Stimulated activated CD4-positive, alpha-beta T cell treated with anti-CD3 and anti-CD28 coated beads, Interleukin-2, amount 100 ng/mL, for 48 hours (primary cell): ENCODE measurements at regions not wholly inside any gene's neighbourhood (a gene's known extent, or its start where the extent isn't known, plus 50 kb on each side); places are given as distances from the start of the nearest gene placed in this dataset.

Source experiments
- DNase-seq, 2 donors: peaks; one replicate each; pipeline ENCODE4 v3.0.0-alpha.2; 2020

GRCh38 chr18:71189581-71189980 lies 900.7 kb downstream of the SOCS6 start:
- DNase-seq = no peak

DNA sequence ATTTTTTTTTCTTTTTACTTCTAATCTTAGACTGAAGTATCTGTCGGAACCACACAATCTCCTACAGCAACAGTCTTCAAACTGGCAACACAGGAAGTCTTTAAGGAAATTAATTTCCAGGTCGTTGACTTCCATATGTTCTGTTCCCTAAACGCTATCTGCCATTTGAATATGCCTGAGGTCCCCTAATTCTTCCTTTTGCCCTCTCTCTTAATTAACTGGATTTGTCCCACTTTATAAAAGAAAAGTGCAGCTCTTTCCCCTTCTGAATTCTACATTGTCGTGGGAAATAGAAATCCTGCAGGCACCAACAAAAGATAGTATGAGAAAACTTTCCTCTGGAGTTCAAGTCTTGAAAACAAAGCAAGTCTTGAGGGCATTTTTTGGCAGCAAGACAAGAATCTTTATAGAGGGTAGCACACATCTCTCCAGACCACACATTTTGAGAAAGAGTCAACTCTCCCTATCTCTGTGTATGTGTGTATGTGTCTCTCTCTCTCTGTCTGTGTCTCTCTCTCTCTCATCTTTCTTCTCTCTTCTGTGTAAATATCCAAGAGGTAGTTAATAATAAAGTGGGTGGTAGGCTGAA lies 879.8 kb downstream of the SOCS6 start:
- no peak for DNase-seq

GRCh38 chr18:71136487-71136886 lies 847.6 kb downstream of the SOCS6 start:
- DNase-seq = no peak

- DNase-seq = no peak
These were observed 845.3 kb downstream of the SOCS6 start for GRCh38 chr18:71134122-71134521.

DNA sequence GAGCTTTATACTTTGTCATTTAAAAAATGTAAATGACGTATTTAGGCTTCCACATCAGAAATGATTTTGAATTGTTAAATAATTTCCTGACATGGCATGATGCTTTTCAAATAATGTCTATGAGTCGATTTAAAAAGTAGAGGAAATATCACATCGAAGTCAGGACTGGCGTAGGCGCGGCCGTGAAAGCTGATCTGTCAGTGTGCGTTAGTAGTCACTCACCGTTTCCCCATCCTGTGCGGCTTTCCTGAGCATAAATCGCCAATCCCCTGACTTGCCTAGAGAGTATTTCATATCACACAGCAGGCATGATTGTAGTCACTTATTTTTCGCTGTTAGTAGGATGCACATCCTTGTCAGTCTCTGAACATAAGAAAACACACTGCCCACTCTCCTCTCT lies 843.1 kb downstream of the SOCS6 start:
- no peak for DNase-seq

GRCh38 chr18:71130351-71130750 lies 841.5 kb downstream of the SOCS6 start:
- DNase-seq = no peak

- no peak for DNase-seq
These were observed 836.7 kb downstream of the SOCS6 start for GRCh38 chr18:71125581-71125980.

GRCh38 chr18:71116535-71116934 lies 827.7 kb downstream of the SOCS6 start:
- DNase-seq = no peak

DNA sequence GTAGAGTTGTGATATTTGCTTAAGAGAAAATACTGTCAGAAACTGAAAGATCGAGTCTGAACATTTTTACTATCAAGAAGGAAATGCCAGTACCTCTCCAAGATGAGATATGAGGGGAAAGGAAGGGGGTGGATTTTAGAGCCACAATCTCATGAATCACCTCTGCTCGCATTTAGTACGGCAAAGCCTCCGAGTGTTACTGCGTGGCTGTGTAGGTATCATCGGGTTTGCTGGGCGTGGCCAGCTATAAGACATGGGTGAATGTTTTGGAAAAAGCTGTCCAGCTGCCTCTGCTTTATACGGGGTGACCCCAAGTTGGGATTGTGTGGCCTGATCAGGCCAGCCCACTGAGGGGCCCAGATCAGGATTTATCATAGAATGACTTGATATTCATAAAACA lies 826.4 kb downstream of the SOCS6 start:
- DNase-seq = no peak

DNA sequence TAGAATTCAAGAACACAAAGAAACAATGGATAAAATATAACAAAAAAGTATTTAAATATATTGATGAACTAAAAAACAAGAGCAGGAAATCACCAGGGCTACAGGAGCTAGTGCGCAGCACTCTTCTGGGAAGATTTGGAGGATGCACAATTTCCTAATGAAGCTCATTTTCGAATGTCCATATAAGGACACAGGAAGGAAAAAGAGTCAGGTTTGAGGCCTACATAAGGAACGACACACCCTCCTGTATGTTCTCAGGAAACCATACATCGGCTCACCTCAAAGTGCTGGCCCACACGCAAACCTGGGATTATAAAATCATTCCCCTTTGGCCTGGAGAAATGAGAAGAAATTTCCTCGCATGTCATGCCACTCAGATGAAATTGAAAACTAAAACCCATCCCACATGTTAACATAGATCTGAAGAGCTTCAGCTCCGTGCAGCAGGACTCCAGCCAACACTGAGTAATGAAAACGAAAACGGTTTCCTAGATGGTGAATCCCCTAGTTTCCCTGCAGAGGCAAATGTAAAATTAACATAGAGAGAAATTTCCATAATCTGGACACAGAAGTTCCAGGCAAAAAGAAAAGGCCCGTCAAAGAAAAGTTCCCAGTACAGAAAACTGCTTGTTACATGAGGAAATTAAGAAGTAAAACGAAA lies 825.8 kb downstream of the SOCS6 start:
- no peak for DNase-seq

- DNase-seq = no peak
These were observed 818.4 kb downstream of the SOCS6 start for GRCh38 chr18:71107244-71107643.

DNA sequence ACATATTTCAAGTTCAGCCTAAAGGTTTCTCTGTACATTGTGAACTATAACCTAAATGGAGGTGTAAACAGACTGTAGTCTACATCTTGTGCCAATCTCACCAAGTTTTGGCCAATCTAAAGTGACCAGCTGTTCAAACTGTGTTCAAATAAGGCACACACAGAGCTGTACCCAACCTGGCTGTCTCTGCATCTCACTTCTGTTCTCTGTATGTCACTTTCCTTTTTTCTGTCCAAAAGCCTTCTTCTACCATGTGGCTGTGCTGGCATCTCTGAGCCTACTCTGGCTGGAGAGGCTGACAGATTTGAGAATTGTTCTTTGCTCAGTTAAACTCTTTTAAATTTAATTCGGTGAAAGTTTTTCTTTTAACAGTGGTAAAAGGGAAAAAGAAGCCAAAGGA lies 817.9 kb downstream of the SOCS6 start:
- no peak for DNase-seq

DNA sequence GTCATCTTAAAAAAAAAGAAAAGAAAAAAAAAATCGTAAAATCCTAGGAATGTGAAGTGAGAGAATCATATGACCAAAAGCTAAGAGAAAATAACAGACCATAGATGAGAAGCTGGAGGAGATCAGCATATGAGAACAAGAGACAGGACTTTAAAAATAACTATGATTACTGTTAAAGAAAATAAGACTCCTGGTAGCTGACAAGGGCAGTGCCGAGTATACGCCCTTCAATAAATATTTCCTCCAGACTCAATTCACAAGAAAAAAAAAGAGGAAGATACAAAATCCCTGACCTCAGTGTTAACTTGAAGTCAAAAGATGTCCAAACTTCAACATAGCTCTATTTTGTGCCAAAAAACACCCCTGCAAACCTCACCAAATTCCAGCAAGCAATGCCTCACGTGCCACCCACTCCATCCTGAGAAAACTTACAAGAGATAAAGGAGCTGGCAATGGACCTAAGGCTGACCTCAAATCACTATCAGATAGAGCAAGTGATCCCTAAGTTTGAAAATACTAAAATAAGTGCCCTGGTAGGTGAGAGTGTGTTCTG lies 817.2 kb downstream of the SOCS6 start:
- no peak for DNase-seq

DNA sequence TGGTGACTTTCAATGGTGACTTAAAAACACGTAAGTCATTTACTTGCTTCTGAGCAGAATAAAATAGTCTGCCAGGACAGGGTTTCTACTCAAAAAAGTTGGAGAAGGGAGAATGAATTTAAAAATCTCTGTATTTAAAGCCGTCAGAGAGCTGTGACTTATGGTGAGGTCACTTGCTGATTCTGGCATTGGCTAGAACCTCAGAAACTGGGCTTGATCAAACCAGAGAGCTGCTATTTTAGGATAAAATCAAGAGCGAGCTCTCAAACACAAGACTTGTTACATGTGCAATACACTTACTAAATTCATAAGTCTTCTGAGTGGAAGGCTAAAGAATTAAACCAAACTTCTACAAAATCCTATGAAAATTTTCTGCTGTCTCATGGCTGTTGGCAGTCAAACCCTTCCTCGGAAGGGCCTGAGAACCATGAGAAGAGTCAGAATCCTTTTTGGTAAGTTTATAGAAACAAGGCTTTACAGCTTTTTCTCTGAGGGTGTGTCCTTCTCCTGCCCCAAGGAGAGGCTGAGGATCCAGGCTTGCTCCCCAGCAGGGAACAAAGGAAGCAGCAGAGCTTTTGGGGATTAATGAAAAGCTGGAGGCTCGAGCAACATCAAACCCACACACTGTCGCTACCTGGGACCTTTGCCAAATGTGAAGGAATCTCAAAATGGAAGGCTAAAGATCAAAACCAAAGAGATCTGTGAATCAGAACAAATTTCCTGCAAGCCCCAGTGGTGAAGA lies 816.4 kb downstream of the SOCS6 start:
- DNase-seq = no peak

DNA sequence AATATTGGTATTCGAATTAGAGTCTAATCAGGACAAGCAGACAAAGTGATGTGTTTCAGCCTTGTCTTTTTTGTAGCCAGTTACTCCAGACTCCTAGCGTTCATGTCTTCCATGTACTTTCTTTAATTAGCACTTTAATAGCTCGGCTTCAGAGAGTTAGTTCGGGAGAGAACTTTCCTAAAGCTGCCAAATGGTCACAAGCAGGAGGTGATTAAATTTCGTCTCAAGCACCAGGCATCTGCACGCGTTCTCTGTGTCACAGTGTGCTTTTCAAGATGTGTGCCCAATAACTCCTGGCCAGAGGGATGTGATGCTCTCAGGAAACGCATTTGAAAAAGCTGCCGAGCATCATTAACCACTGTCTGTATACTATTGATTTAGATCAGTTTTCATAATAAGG lies 790.8 kb downstream of the SOCS6 start:
- DNase-seq = no peak

GRCh38 chr18:71077451-71077850 lies 788.6 kb downstream of the SOCS6 start:
- no peak for DNase-seq

DNA sequence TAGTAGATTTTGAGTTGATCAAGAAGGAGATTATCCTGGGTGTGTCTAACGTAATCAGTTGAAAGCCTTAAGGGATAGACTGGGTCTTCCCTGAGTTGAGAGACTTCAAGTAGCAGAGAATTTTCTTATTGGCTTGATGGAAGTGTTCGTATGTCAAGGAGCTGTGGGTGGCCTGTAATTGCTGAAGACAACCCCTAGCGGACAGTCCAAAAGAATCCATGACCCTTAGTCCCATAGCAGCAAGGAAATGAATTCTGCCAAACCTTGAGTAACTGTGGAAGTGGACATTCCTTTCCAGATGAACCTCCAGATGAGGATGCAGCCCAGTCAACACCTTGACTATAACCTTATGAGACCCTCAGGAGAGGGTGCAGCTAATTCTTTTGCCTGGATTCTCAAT lies 786.3 kb downstream of the SOCS6 start:
- no peak for DNase-seq

- no peak for DNase-seq
These were observed 779.5 kb downstream of the SOCS6 start for GRCh38 chr18:71068338-71068737.

GRCh38 chr18:71049893-71050292 lies 761.0 kb downstream of the SOCS6 start:
- DNase-seq = no peak

DNA sequence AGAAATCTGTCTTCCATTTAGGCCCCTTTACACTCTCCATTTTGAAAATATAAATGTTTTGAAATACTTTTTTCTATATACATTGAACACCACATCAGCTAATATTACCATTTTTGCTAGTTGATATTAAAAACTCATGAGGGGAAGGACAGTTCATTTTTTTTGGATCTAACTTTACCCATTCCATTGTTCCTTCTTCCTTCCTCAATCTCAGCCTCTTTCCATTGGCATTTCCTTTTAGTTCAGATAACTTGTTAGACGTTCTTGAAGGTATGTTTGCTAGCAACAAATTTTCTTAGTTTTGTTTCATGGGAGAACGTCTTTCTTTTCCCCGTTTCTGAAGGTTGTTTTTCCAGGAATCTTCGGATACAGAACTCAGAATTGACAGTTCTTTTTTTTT lies 759.0 kb downstream of the SOCS6 start:
- no peak for DNase-seq

- DNase-seq = no peak
These were observed 756.7 kb downstream of the SOCS6 start for GRCh38 chr18:71045331-71046065.

DNA sequence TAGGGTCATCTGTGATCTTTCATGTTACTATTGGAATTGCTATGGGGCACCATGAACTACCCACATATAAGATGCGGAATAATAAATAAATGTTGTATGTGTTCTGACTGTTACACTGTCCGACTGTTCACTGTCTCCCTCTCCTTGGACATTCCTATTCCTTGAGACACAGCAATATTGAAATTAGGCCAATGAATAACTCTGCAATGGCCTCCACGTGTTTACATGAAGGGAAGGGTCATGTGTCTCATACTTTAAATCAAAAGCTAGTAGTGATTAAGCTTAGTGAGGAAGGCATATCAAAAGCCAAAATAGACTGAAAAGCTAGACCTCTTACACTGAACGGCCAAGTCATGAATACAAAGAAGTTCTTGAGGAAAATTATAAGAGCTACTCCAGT lies 751.3 kb downstream of the SOCS6 start:
- no peak for DNase-seq

DNA sequence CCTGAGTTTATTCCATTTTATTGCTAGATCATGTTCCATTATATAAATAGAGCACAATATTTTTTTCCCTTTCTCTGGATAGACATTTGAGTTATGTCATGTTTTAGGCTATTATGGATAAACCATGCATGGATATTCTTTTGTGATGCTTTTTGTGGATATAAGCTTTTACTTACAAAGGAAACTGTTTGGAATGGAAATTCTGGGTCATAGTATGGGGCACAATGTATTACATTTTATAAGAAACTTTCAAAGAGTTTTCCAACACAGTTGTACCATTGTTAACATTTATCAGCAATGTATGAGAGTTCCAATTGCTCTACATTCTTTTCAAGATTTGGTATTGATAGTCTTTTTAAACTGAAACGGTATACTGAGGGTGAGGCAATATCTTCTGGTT lies 749.4 kb downstream of the SOCS6 start:
- DNase-seq = no peak
